ENCODE measurements at regions not wholly inside any gene's neighbourhood (a gene's known extent, or its start where the extent isn't known, plus 50 kb on each side); places are given as distances from the start of the nearest gene placed in this dataset.
"Not testable (repeated sequence)": the region's sequence is repeated elsewhere in the genome, so short reads cannot be mapped to it uniquely, and the experiment has no call there.

GRCh38 chr2:111660811-111661210, 223.2 kb downstream of the ANAPC1 start:
- no peak for DNase-seq

- DNase-seq: no peak
Observed at GRCh38 chr2:111661286-111661940, 222.6 kb downstream of the ANAPC1 start.

DNA sequence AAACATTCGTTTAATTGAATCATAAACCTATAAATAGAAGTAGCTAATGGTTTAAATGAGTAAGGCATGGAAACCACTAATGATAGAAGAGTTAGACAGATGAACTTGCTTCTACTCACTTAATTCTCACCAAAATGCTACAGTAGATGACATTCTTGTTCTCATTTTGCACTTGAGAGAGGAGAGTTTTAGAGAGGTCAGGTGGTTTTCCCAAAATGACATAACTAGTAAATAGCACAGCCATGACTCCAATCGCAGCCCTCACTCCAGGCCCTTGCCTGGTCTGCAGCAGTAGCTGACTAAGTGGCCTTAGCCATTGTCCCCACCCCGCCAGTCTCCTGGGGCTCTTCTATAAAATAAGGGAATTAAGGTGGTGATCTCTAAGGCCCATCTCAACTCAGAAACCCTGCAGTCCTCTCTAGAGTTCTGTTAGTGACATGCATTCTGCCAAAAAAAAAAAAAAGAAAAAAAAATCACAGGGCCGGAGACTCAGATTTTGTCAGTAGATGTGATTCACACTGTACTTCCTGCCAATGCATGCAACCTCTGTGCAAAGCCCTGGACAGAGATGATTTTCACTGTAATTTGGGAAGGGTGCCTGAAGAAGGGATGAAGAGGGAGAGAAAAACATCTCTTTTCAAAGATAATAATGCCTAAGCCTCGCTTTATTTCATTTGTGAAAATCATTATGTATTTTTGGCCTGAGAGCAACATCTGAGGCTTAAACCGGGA, 221.8 kb downstream of the ANAPC1 start:
- DNase-seq: no peak

DNA sequence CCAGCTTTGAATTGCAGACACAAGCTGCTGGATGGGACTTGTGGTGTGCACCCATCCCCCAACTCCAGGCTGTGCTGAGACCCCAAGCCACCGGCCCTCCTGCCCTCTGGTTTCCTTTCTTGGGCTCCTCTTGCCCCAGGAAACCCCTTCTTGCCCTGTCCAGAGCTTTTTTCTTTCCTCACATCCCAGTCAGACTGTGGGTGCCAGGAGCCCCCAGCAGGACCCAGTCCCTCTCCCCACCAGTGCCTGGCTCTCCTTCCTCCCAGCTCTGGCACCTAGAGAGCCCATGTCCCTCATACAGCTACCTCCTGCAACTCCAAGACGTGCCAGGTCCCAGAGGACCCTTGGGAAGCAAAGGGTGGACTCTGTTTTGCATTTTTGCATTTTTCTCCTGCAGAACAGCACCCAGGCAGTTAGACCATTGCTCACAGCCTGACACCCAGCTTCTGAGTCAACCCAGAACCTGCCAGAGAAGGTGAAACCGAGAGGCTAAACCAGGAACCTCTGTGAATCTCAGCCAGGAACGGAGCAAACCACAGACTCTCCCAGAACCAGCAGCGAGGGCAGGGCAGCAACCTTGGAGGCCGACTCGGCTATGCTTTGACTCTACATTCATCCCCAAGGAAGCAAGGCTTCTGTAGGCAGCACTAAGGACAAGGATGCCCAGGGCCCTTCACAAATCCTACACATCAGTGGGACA, 221.1 kb downstream of the ANAPC1 start:
- DNase-seq: peak; percentile 68

GRCh38 chr2:111663471-111664274, 220.3 kb downstream of the ANAPC1 start:
- no peak for DNase-seq

DNA sequence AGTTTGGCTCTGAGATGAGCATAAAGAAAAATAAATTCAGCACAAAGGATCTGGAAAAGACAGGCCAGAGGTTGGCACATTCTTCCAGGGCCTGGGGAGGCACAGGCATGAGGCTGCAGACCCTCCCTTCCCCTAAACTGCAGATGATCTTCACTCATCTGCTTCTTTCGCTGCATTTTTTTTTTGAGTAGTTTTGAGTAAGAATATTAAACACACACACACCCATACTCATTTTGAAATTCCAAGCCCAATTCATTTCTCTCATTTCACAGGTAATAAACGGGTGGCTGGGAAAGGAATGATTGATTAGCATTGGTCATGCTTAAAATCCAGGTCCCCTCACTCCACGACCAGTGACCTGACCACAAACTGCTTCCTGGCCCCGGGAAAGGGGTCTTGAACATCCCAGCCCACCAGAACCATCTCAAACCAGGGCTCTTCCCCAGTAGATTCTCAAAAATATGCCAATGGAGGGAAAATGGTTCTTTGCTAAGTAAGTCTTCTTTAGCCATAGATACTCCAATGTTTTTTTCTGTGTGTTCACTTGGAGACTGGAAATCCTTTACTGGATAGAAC, 219.6 kb downstream of the ANAPC1 start:
- DNase-seq: no peak

DNA sequence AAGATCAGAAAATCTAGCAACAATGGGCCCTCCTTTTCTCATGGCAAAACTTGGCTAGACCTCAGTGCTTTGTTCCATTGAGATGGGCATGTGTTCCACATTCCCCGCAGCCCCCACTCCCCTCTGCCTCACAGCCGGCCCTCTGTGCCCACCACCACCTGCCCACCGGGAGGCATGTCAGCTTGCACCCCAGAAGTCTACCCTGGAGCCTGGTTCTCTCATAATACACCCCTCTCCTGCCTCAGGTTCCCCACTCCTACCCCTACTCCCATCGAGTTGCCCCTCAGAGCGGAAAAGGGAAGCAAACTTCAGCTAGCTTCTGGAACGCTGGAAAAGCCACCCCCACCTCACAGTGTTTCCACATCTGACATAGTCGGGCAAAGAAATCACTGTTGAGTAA, 219.0 kb downstream of the ANAPC1 start:
- DNase-seq: no peak

- DNase-seq: no peak
Observed at GRCh38 chr2:111665551-111666116, 218.4 kb downstream of the ANAPC1 start.

- DNase-seq: no peak
Observed at GRCh38 chr2:111666160-111666559, 217.8 kb downstream of the ANAPC1 start.

DNA sequence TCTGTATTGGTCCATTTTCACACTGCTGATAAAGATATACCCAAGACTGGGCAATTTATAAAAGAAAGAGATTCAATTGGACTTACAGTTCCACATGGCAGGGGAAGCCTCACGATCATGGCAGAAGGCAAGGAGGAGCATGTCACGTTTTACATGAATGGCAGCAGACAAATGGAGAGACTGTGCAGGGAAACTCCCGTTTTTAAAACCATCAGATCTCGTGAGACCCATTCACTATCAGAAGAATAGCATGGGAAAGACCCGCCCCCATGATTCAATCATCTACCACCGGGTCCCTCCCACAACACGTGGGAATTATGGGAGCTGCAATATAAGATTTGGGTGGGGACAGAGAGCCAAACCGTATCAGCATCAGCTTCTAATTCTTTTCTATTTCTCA, 217.0 kb downstream of the ANAPC1 start:
- no peak for DNase-seq

- DNase-seq: no peak
Observed at GRCh38 chr2:111667542-111668273, 216.3 kb downstream of the ANAPC1 start.

GRCh38 chr2:111668274-111668616, 215.7 kb downstream of the ANAPC1 start:
- no peak for DNase-seq

DNA sequence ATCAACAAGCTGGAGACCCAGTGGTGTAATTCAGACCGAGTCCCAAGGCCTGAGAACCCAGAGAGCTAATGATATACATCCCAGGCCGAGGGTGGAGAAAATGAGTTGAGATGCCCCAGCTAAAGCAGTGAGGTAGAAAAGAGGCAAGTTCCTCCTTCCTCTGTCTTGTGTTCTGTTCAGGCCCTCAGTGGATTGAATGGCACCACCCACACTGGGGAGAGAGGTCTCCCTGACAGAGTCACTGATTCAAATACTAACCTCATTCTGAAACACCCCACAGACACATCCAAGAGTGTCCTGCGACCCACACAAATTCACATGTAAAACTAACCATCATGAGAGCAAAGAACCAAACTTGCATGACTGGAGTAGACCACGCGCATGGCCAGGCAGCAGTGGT, 215.3 kb downstream of the ANAPC1 start:
- no peak for DNase-seq

DNA sequence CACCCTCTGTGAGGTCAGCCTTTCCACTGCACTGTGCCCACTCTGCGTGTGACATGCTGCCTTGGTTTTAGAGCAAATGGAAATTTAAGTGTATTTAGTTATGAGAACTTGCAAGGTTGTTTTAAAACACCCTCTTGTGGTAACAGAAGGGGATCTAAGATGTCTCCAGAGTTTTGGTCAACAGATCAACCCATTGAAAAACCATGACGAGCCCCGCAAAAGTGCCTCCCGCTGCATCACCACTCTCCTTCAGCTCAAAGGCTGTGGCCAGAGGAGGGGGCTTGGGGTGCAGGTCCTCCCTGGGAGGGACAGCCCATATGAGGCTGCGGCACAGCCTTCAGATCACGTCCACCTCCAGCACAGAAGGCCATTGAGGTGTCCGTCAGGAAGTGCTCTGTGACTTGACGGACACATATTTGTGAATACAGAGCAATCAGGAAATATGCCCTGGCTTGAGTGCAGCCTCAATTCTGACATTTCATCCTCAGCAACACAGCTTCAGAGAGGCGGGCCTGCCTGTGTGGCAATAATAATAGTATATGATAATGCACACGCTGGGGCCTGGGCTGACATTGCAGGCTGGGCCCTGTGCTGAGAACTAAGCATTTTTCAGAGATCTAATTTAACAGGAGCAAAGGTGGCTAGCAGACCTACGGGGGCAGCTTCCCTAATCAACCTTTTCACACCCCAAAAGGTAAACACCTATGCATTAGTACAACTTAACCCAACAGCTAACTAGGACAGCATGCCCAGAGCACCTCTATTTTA, 213.9 kb downstream of the ANAPC1 start:
- DNase-seq: no peak

DNA sequence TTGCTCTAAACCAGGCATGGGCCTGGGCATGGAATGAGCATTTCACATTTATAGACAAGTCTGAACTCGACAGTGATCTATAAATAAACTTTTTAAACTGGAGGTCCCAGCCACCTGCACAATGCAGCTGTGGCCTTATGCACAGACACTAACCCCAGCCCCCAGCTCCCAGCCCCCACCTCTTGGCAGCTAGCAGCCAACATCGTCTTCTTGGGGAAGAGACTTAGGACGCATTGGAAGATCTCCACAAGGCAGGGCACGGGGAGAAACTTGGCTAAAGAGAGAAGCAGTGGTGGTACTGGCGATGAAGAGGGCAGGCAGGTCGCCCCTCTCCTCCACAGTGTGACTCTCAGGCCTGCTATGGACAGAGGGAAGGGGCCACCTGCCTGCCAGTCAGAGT, 213.2 kb downstream of the ANAPC1 start:
- no peak for DNase-seq

DNA sequence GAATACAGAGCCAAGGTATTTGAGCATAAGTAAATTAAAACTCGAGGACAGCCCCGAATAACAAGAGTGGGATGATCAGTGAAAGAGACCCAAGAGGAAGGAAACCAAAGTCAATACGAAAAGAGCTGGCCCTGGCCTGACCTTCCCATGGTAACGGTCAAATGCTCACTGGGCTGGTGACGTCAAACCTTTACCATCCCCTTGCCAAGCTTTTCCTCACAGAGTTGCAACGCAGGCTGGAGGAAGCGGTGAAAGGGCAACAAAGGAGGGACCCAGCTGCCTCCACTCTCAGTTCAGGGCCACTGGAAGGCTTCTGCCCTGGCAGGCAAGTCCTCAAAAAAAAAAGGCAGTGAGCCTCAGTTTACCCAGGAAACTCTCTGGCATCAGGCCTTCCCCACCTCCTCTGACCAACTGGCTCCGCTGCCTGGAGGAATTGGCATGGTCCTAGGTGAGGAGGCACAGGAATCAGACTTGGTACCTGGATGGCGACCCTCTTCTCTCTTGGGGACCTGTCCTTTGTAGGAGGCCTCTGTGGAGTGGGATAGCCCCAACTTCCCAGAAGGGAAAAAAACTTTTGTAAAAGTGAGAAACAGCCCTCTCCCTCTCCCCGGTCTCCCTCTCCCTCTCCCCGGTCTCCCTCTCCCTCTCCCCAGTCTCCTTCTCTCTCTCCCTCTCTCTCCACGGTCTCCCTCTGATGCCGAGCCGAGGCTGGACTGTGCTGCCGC, 212.4 kb downstream of the ANAPC1 start:
- no peak for DNase-seq

- not testable (repeated sequence) for DNase-seq
Observed at GRCh38 chr2:111672641-111673040, 211.4 kb downstream of the ANAPC1 start.

- DNase-seq: no peak
Observed at GRCh38 chr2:111673526-111673925, 210.5 kb downstream of the ANAPC1 start.

DNA sequence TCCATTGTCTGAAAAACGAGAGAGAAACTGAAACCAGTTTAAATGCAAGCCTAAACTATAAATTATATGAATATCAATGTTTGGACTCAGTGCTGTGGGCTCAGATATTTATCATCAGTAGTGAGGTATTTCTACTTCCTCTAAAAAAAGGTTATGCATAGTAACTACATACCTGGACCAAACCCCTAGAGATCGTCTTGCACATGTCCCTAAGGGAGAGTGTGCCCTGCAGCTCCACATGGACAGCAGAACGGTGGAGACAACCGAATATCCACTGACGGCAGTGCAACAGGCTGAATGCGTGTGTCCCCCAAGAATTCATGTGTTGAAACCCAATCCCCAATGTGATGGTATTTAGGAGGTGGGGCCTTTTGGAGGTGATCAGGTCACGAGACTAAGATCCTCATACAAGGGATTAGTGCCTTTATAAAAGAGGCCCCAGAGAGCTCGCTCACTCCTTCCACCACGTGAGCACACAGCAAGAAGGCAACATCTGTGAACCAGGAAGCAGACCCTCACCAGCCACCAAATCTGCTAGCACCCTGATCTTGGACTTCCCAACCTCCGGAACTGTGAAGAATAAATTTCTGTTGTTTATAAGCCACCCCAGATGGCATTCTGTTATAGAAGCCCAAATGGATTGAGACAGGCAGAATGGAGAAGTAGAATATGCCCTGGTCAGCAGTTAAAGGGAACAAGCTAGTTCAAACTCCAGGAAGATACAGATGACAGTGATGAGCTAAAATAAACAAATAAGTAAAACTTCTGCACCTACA, 208.4 kb downstream of the ANAPC1 start:
- no peak for DNase-seq

All from activated CD4-positive, alpha-beta T cell treated with anti-CD3 and anti-CD28 coated beads for 48 hours (primary cell).